Peyer's patch (tissue), 4 donors: ENCODE measurements at regions not wholly inside any gene's neighbourhood (a gene's known extent, or its start where the extent isn't known, plus 50 kb on each side); places are given as distances from the start of the nearest gene placed in this dataset.

Experiments used
- POLR2A ChIP-seq, 2 donors: fragments of 450-650 bp; IDR thresholded peaks; one replicate each; pipeline ENCODE4 v1.5.1; 2017; ENCODE audit warnings: antibody characterized with exemption in 2 of 2, mild to moderate bottlenecking in 2 of 2, moderate library complexity in 2 of 2
- TF ChIP-seq, protein P1 (sequence below), 6 experiments: fragments of 450-650 bp in 4 of 6; fragments of 200-600 bp in 2 of 6; sonication (generic) in 1 of 6; IDR thresholded peaks; one replicate each; pipeline ENCODE4 v1.5.1; 2017 to 2019; ENCODE audit warnings: antibody characterized with exemption in 6 of 6, mild to moderate bottlenecking in 3 of 6, moderate library complexity in 1 of 6

DNA sequence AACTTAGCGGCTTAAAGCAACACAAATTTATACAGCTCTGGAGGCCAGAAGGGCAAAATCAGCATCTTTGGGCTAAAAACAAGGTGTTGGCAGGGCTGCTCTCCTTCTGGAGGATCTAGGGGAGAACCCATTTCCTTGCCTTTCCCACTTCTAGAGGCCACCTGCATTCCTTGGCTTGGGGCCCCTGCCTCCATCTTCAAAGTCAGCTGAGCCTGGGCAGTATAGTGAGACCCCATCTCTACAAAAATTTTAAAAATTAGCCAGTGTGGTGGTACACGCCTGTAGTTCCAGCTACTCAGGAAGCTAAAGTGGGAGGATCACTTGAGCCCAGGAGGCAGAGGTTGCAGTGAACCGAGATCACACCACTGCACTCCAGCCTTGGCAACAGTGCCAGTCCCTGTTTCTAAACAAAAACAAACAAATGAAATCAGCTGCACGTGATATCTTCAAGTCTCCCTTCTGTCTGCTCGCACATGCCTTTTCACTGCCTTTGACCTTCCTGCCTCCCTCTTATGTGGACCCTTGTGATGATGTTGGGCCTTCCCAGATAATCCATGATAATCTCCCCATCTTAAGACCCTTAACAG is 200.6 kb downstream of the ZFP36L2 start:
- TF ChIP-seq, protein P1, sequence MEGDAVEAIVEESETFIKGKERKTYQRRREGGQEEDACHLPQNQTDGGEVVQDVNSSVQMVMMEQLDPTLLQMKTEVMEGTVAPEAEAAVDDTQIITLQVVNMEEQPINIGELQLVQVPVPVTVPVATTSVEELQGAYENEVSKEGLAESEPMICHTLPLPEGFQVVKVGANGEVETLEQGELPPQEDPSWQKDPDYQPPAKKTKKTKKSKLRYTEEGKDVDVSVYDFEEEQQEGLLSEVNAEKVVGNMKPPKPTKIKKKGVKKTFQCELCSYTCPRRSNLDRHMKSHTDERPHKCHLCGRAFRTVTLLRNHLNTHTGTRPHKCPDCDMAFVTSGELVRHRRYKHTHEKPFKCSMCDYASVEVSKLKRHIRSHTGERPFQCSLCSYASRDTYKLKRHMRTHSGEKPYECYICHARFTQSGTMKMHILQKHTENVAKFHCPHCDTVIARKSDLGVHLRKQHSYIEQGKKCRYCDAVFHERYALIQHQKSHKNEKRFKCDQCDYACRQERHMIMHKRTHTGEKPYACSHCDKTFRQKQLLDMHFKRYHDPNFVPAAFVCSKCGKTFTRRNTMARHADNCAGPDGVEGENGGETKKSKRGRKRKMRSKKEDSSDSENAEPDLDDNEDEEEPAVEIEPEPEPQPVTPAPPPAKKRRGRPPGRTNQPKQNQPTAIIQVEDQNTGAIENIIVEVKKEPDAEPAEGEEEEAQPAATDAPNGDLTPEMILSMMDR (IDR thresholded peaks at IDR 0.05) = no peak
- no peak for TF ChIP-seq POLR2A (IDR thresholded peaks at IDR 0.05)
